ENCODE measurements at regions not wholly inside any gene's neighbourhood (a gene's known extent, or its start where the extent isn't known, plus 50 kb on each side); places are given as distances from the start of the nearest gene placed in this dataset.

GRCh38 chr16:65172356-65172755 is 50.5 kb upstream of the CDH11 start:
- 81% methylated on average over 2 of the region's 2 CpGs for WGBS
- Histone ChIP-seq H3K9me3 (no peaks in the 10 kb centered on the region), H3K27ac (no peak overlapping the region), H3K4me3 (no peak overlapping the region), H3K4me1 (no peaks in the 10 kb centered on the region), H3K36me3 (no peaks in the 10 kb centered on the region), H3K27me3 (no peaks in the 10 kb centered on the region)
- no peak for DNase-seq (ENCODE audit: low spot score in 2 of 2)
- TF ChIP-seq EP300 (IDR thresholded peaks at IDR 0.05) (no peak), POLR2AphosphoS5 (IDR thresholded peaks at IDR 0.05) (no peak), CTCF (IDR thresholded peaks at IDR 0.05) (no peak), POLR2A (IDR thresholded peaks at IDR 0.05) (no peak)

Measured in suprapubic skin (tissue), 4 donors.